Endothelial cell of umbilical vein (primary cell): ENCODE measurements at regions not wholly inside any gene's neighbourhood (a gene's known extent, or its start where the extent isn't known, plus 50 kb on each side); places are given as distances from the start of the nearest gene placed in this dataset.

Experiments
- BruUV-seq: library from RNA; stranded (reverse); fragments of 400-500 nt; replicated peaks from 2 replicates; lab custom pipeline; 2021; lab: Mats Ljungman, UMichigan
- CTCF ChIA-PET: fragments of 300-600, 350-600 bp; sonication (Branson Sonifier 250); formaldehyde crosslinking; loops from one replicate; lab custom pipeline; 2021; ENCODE audit warnings: antibody characterized with exemption, inconsistent platforms; lab: Charles Lee
- POLR2A ChIA-PET: fragments of 300-600, 350-600 bp; sonication (Branson Sonifier 250); formaldehyde crosslinking; loops from one replicate; lab custom pipeline; 2021; ENCODE audit warnings: antibody characterized with exemption, inconsistent platforms; lab: Charles Lee
- DNase-seq: peaks from one replicate; pipeline ENCODE4 v3.0.0-alpha.2; 2011; ENCODE audit warnings: low read depth, low spot score
- FAIRE-seq: peaks from 2 replicates; lab custom pipeline; 2011; peaks lifted over from hg19 to GRCh38; lab: Jason Lieb, UNC
- H2AFZ ChIP-seq: 2 replicates; pipeline ENCODE4 v1.6.0; 2012; ENCODE audit warnings: low read depth, low read length, control low read depth, inconsistent platforms
- H3K27ac ChIP-seq: 2 replicates; pipeline ENCODE4 v1.5.1; 2011; ENCODE audit warnings: low read depth, mild to moderate bottlenecking, control low read depth, low read length, moderate library complexity; ENCODE audit not compliant: insufficient read depth
- H3K27me3 ChIP-seq, 2 experiments: 2 replicates each; pipeline versions ENCODE4 v1.6.0 to v1.6.1; 2011; ENCODE audit warnings: low read length in 2 of 2, mixed read lengths in 1 of 2; ENCODE audit not compliant: control insufficient read depth in 2 of 2, insufficient read depth in 2 of 2
- H3K36me3 ChIP-seq, 2 experiments: 2 replicates in 1 of 2; 3 replicates in 1 of 2; pipeline ENCODE4 v1.5.1; 2011; ENCODE audit warnings: low read length in 2 of 2, mild to moderate bottlenecking in 1 of 2, moderate library complexity in 1 of 2; ENCODE audit not compliant: control insufficient read depth in 2 of 2, insufficient read depth in 2 of 2; ENCODE audit errors: extremely low read depth in 1 of 2
- H3K4me1 ChIP-seq: 3 replicates; pipeline ENCODE4 v1.5.1; 2011; ENCODE audit warnings: mild to moderate bottlenecking, low read length; ENCODE audit not compliant: control insufficient read depth, insufficient read depth; ENCODE audit errors: extremely low read depth
- H3K4me2 ChIP-seq: 2 replicates; pipeline ENCODE4 v1.6.1; 2011; ENCODE audit warnings: low read length, control low read depth, mixed read lengths; ENCODE audit not compliant: insufficient read depth
- H3K4me3 ChIP-seq, 3 experiments: fragments of 200-600 bp in 1 of 3; sonication (generic), shearing (Covaris generic) in 1 of 3; replicated peaks in 1 of 3; 2 replicates each; pipeline ENCODE4 v1.5.1; 2011 to 2016; ENCODE audit warnings: control low read depth in 3 of 3, low read length in 3 of 3, mild to moderate bottlenecking in 2 of 3, inconsistent platforms in 1 of 3, low read depth in 1 of 3, moderate library complexity in 1 of 3; ENCODE audit not compliant: insufficient read depth in 1 of 3
- H3K79me2 ChIP-seq: 2 replicates; pipeline ENCODE4 v1.6.0; 2012; ENCODE audit warnings: low read length, inconsistent platforms; ENCODE audit not compliant: control insufficient read depth, insufficient read depth
- H3K9ac ChIP-seq: replicated peaks from 2 replicates; pipeline ENCODE3; 2011; ENCODE audit warnings: low read length, control low read depth; ENCODE audit not compliant: insufficient read depth; ENCODE audit errors: extremely low read depth
- H3K9me1 ChIP-seq: replicated peaks from 3 replicates; pipeline ENCODE4 v1.6.0; 2011; ENCODE audit warnings: mild to moderate bottlenecking, low read length; ENCODE audit not compliant: control insufficient read depth, insufficient read depth; ENCODE audit errors: extremely low read depth
- H3K9me3 ChIP-seq: replicated peaks from 2 replicates; pipeline ENCODE4 v1.5.1; 2012; ENCODE audit warnings: low read length, inconsistent platforms; ENCODE audit not compliant: control insufficient read depth, insufficient read depth
- H4K20me1 ChIP-seq: replicated peaks from 2 replicates; pipeline ENCODE3; 2011; ENCODE audit warnings: mild to moderate bottlenecking, low read length; ENCODE audit not compliant: control insufficient read depth, insufficient read depth; ENCODE audit errors: extremely low read depth
- CTCF ChIP-seq, 2 donors: IDR thresholded peaks; 1 replicate in 1 of 2; 2 replicates in 1 of 2; pipeline ENCODE4 v1.5.1; 2011; ENCODE audit warnings: low read length in 2 of 2, mild to moderate bottlenecking in 2 of 2, moderate library complexity in 2 of 2, control low read depth in 1 of 2, inconsistent platforms in 1 of 2, low read depth in 1 of 2; ENCODE audit not compliant: insufficient read depth in 1 of 2; ENCODE audit errors: extremely low read depth in 1 of 2
- EZH2 ChIP-seq: IDR thresholded peaks from 2 replicates; pipeline ENCODE4 v1.6.1; 2012; ENCODE audit warnings: borderline replicate concordance, low read depth, mild to moderate bottlenecking, moderate library complexity, low read length, inconsistent platforms; ENCODE audit not compliant: severe bottlenecking
- FOS ChIP-seq: IDR thresholded peaks from 2 replicates; pipeline ENCODE4 v1.6.1; 2011; ENCODE audit warnings: mild to moderate bottlenecking, low read length, moderate library complexity, borderline replicate concordance; ENCODE audit not compliant: insufficient read depth
- GATA2 ChIP-seq: IDR thresholded peaks from 2 replicates; pipeline ENCODE4 v1.7.0; 2011; ENCODE audit warnings: low read depth, mild to moderate bottlenecking, moderate library complexity, mixed read lengths, low read length; ENCODE audit not compliant: insufficient read length, insufficient read depth
- JUN ChIP-seq: IDR thresholded peaks from 2 replicates; pipeline ENCODE4 v1.6.1; 2011; ENCODE audit warnings: borderline replicate concordance, low read depth; ENCODE audit not compliant: insufficient read length, insufficient read depth
- MAX ChIP-seq: IDR thresholded peaks from 2 replicates; pipeline ENCODE4 v1.6.1; 2011; ENCODE audit not compliant: insufficient read depth, insufficient read length
- MYC ChIP-seq: IDR thresholded peaks from one replicate; pipeline ENCODE4 v1.6.1; 2011; ENCODE audit warnings: mild to moderate bottlenecking, low read depth, low read length
- POLR2A ChIP-seq: IDR thresholded peaks from 2 replicates; pipeline ENCODE4 v1.6.1; 2012; ENCODE audit warnings: low read depth, mild to moderate bottlenecking, control low read depth, low read length
- POLR2AphosphoS5 ChIP-seq: IDR thresholded peaks from 2 replicates; pipeline ENCODE4 v1.6.1; 2012; ENCODE audit warnings: low read depth, mild to moderate bottlenecking, control low read depth, low read length, moderate library complexity; ENCODE audit not compliant: insufficient read depth
- dilution Hi-C: fragments of 300-500 bp; cut with MboI; formaldehyde crosslinking; loops from one replicate; pipeline ENCODE4 v1.15.0; 2019; ENCODE audit warnings: low sequenced_read_pairs; ENCODE audit not compliant: extremely low pct_ligation_motif_present
- intact Hi-C: fragments of 100-400 bp; cut with micrococcal nuclease; formaldehyde crosslinking; loops from one replicate; pipeline ENCODE4 v1.10.0; 2022

GRCh38 chr2:172350839-172351479 is 76.4 kb upstream of the ITGA6 start:
- Histone ChIP-seq H3K27me3 (no peaks in the 10 kb centered on the region), H3K9me1 (no peaks in the 10 kb centered on the region), H3K27ac (no peak overlapping the region), H3K79me2 (no peaks in the 10 kb centered on the region), H3K9ac (no peak overlapping the region), H3K36me3 (no peaks in the 10 kb centered on the region), H2AFZ (no peak overlapping the region), H3K4me1 (no peaks in the 10 kb centered on the region), H3K9me3 (no peaks in the 10 kb centered on the region), H3K4me3 (no peak overlapping the region), H4K20me1 (no peaks in the 10 kb centered on the region), H3K4me2 (no peak overlapping the region)
- TF ChIP-seq POLR2A (no peak), CTCF (IDR thresholded peaks at IDR 0.05; ENCODE audit: extremely low read depth in 1 of 2, insufficient read depth in 1 of 2, low read depth in 1 of 2, low read length in 2 of 2) (no peak), MAX (no peak), POLR2AphosphoS5 (no peak)
- dilution Hi-C loops = no loop called here
- intact Hi-C loops = no loop called here
- no TSS peak for BruUV-seq
- no peak for DNase-seq
- FAIRE-seq = no peak
- ChIA-PET POLR2A (no interaction called here), CTCF (interaction anchor here (1.1 kb wide), 1 partner anchor 111 kb away, joined by 3 read pairs; no protein-coding TSS in a partner anchor)

- Histone ChIP-seq H3K4me3 (no peak overlapping the region), H3K4me1 (no peaks in the 10 kb centered on the region), H3K9me1 (no peaks in the 10 kb centered on the region), H3K27ac (no peak overlapping the region), H3K36me3 (no peaks in the 10 kb centered on the region), H4K20me1 (no peaks in the 10 kb centered on the region), H3K9me3 (no peaks in the 10 kb centered on the region), H2AFZ (no peak overlapping the region), H3K79me2 (no peaks in the 10 kb centered on the region), H3K9ac (no peak overlapping the region), H3K27me3 (no peaks in the 10 kb centered on the region), H3K4me2 (no peak overlapping the region)
- dilution Hi-C loops = no loop called here
- intact Hi-C loops = no loop called here
- TF ChIP-seq FOS = no peak
- no peak for TF ChIP-seq JUN
- no peak for TF ChIP-seq POLR2A
- TF ChIP-seq POLR2AphosphoS5 = no peak
- no peak for TF ChIP-seq MYC
- TF ChIP-seq GATA2 = no peak
- no peak for TF ChIP-seq CTCF (IDR thresholded peaks at IDR 0.05; ENCODE audit: extremely low read depth in 1 of 2, insufficient read depth in 1 of 2, low read depth in 1 of 2, low read length in 2 of 2)
- no peak for TF ChIP-seq EZH2
- TF ChIP-seq MAX = no peak
- FAIRE-seq (no peak), DNase-seq (no peak)
- BruUV-seq = no TSS peak
- ChIA-PET CTCF (no interaction called here), POLR2A (no interaction called here)
Observed at GRCh38 chr2:172351586-172351985, 75.8 kb upstream of the ITGA6 start.
